Keratinocyte (primary cell): ENCODE measurements at regions not wholly inside any gene's neighbourhood (a gene's known extent, or its start where the extent isn't known, plus 50 kb on each side); places are given as distances from the start of the nearest gene placed in this dataset.

Source experiments
- DNase-seq: peaks from one replicate; pipeline ENCODE4 v3.0.0-alpha.2; 2011; ENCODE audit warnings: low read depth, missing footprints, low spot score
- FAIRE-seq: peaks from 2 replicates; lab custom pipeline; 2011; peaks lifted over from hg19 to GRCh38; lab: Jason Lieb, UNC
- H2AFZ ChIP-seq: 2 replicates; pipeline ENCODE4 v1.6.0; 2012; ENCODE audit warnings: low read length, control low read depth, inconsistent platforms; ENCODE audit not compliant: control insufficient read depth
- H3K27ac ChIP-seq: 2 replicates; pipeline ENCODE4 v1.5.1; 2011; ENCODE audit warnings: low read length; ENCODE audit not compliant: control insufficient read depth, insufficient read depth
- H3K27me3 ChIP-seq: 3 replicates; pipeline ENCODE4 v1.6.0; 2011; ENCODE audit warnings: low read length; ENCODE audit not compliant: control insufficient read depth, insufficient read depth; ENCODE audit errors: extremely low read depth
- H3K36me3 ChIP-seq, 2 experiments: 2 replicates in 1 of 2; 3 replicates in 1 of 2; pipeline ENCODE4 v1.5.1; 2011; ENCODE audit warnings: low read length in 2 of 2, mild to moderate bottlenecking in 1 of 2; ENCODE audit not compliant: control insufficient read depth in 2 of 2, insufficient read depth in 2 of 2; ENCODE audit errors: extremely low read depth in 1 of 2
- H3K4me1 ChIP-seq: 3 replicates; pipeline ENCODE4 v1.5.1; 2011; ENCODE audit warnings: low read length; ENCODE audit not compliant: control insufficient read depth, insufficient read depth; ENCODE audit errors: extremely low read depth
- H3K4me2 ChIP-seq: 3 replicates; pipeline ENCODE4 v1.6.0; 2011; ENCODE audit warnings: low read depth, low read length; ENCODE audit not compliant: control insufficient read depth, insufficient read depth; ENCODE audit errors: extremely low read depth
- H3K4me3 ChIP-seq, 3 experiments: fragments of 200-600 bp in 1 of 3; sonication (generic) in 1 of 3; 2 replicates in 2 of 3; 3 replicates in 1 of 3; pipeline ENCODE4 v1.5.1; 2011 to 2016; ENCODE audit warnings: low read length in 3 of 3, mild to moderate bottlenecking in 3 of 3, control low read depth in 2 of 3, inconsistent platforms in 1 of 3, low read depth in 1 of 3, mixed read lengths in 1 of 3, mixed run types in 1 of 3, moderate library complexity in 1 of 3; ENCODE audit not compliant: control insufficient read depth in 2 of 3, insufficient read depth in 2 of 3; ENCODE audit errors: extremely low read depth in 1 of 3
- H3K79me2 ChIP-seq: 2 replicates; pipeline ENCODE4 v1.6.0; 2012; ENCODE audit warnings: low read length; ENCODE audit not compliant: control insufficient read depth, insufficient read depth
- H3K9ac ChIP-seq: 3 replicates; pipeline ENCODE4 v1.6.0; 2011; ENCODE audit warnings: low read length; ENCODE audit not compliant: control insufficient read depth, insufficient read depth; ENCODE audit errors: extremely low read depth
- H3K9me1 ChIP-seq: 3 replicates; pipeline ENCODE4 v1.6.0; 2011; ENCODE audit warnings: low read length; ENCODE audit not compliant: control insufficient read depth, insufficient read depth; ENCODE audit errors: extremely low read depth
- H3K9me3 ChIP-seq: 2 replicates; pipeline ENCODE4 v1.5.1; 2012; ENCODE audit warnings: low read depth, low read length; ENCODE audit not compliant: control insufficient read depth
- H4K20me1 ChIP-seq: 3 replicates; pipeline ENCODE4 v1.6.0; 2011; ENCODE audit warnings: low read length; ENCODE audit not compliant: control insufficient read depth, insufficient read depth; ENCODE audit errors: extremely low read depth
- CTCF ChIP-seq, 3 experiments: IDR thresholded peaks in 1 of 3; conservative IDR thresholded peaks in 1 of 3; optimal IDR thresholded peaks in 1 of 3; 2 replicates in 2 of 3; 3 replicates in 1 of 3; pipeline versions ENCODE3 to v1.5.1; 2011; ENCODE audit warnings: low read length in 3 of 3, mild to moderate bottlenecking in 3 of 3, moderate library complexity in 2 of 3, control low read depth in 1 of 3, inconsistent platforms in 1 of 3; ENCODE audit not compliant: insufficient read depth in 2 of 3; ENCODE audit errors: extremely low read depth in 1 of 3
- EZH2 ChIP-seq: IDR thresholded peaks from one replicate; pipeline ENCODE4 v1.6.1; 2012; ENCODE audit warnings: inconsistent platforms, mild to moderate bottlenecking, low read length, moderate library complexity
- dilution Hi-C: fragments of 300-500 bp; cut with MboI; formaldehyde crosslinking; loops from one replicate; pipeline ENCODE4 v1.7.0; 2020; ENCODE audit warnings: low sequenced_read_pairs; ENCODE audit not compliant: extremely low pct_ligation_motif_present

DNA sequence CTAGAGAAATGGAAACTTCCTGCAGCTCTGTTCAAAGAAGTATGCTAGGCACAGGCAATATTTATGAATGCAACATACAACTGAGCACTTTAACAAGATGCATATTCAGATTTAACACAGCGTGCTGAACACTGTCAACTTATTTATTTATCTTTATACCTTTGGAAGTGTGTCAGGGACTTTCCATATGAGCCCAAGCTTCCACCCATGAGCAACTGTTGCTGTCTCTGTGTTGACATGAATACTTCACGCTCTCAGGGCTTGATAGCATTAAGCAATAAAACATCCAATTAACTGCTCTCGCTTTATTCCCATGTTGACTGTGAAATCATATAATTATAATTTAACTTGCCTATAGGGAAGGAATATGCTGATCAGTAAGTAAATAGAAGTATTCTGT is 116.6 kb upstream of the ROBO1 start:
- H3K79me2 ChIP-seq = no peaks in the 10 kb centered on the region
- FAIRE-seq (no peak), DNase-seq (no peak)
- no peaks in the 10 kb centered on the region for H3K9me1 ChIP-seq
- H3K4me3 ChIP-seq = no peak overlapping the region
- H3K9ac ChIP-seq = no peak overlapping the region
- H3K4me1 ChIP-seq = no peaks in the 10 kb centered on the region
- dilution Hi-C loops = no loop called here
- no peak overlapping the region for H3K27ac ChIP-seq
- TF ChIP-seq CTCF (optimal IDR thresholded peaks at IDR 0.05 in 1 of 3, IDR thresholded peaks at IDR 0.05 in 1 of 3, conservative IDR thresholded peaks at IDR 0.05 in 1 of 3; ENCODE audit: extremely low read depth in 1 of 3, insufficient read depth in 2 of 3, low read length in 3 of 3) (no peak), EZH2 (no peak)
- H3K9me3 ChIP-seq = no peaks in the 10 kb centered on the region
- H4K20me1 ChIP-seq = no peaks in the 10 kb centered on the region
- H3K27me3 ChIP-seq = no peaks in the 10 kb centered on the region
- H2AFZ ChIP-seq = no peak overlapping the region
- H3K4me2 ChIP-seq = no peak overlapping the region
- no peaks in the 10 kb centered on the region for H3K36me3 ChIP-seq

DNA sequence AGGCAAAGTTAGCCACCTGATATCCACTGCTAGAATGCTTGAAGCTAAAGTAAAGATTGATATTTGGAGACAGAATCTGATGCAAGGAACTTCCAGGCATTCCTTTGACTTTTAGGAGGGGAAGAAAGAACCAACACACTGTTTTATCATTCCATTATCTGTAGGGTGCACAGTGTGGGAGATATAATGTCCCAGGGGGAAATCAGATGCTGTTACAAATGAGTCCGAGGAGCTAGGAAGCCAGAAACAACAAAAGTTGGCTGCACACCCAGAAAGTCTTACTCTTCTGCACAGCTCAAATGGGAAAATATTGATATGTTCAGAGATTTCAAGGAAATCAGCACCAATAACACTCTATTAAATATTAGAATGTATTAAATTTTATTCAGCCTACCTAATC is 113.6 kb upstream of the ROBO1 start:
- no peak overlapping the region for H3K27ac ChIP-seq
- no peaks in the 10 kb centered on the region for H3K79me2 ChIP-seq
- DNase-seq (no peak), FAIRE-seq (no peak)
- H3K27me3 ChIP-seq = no peaks in the 10 kb centered on the region
- H3K36me3 ChIP-seq = no peaks in the 10 kb centered on the region
- H3K9me1 ChIP-seq = no peaks in the 10 kb centered on the region
- no peaks in the 10 kb centered on the region for H3K4me1 ChIP-seq
- H3K9ac ChIP-seq = no peak overlapping the region
- dilution Hi-C loops = no loop called here
- no peaks in the 10 kb centered on the region for H3K9me3 ChIP-seq
- no peak overlapping the region for H3K4me3 ChIP-seq
- TF ChIP-seq CTCF (optimal IDR thresholded peaks at IDR 0.05 in 1 of 3, IDR thresholded peaks at IDR 0.05 in 1 of 3, conservative IDR thresholded peaks at IDR 0.05 in 1 of 3; ENCODE audit: extremely low read depth in 1 of 3, insufficient read depth in 2 of 3, low read length in 3 of 3) (no peak), EZH2 (no peak)
- H2AFZ ChIP-seq = no peak overlapping the region
- H3K4me2 ChIP-seq = no peak overlapping the region
- H4K20me1 ChIP-seq = no peaks in the 10 kb centered on the region
